Stimulated activated naive CD8-positive, alpha-beta T cell treated with anti-CD3 and anti-CD28 coated beads, Interleukin-15, amount 100 ng/mL, for 72 hours (primary cell): ENCODE measurements at regions not wholly inside any gene's neighbourhood (a gene's known extent, or its start where the extent isn't known, plus 50 kb on each side); places are given as distances from the start of the nearest gene placed in this dataset.

Experiments used
- ATAC-seq: fragments of 150-1000 bp; cut with Tn5 transposase; 2 replicates; pipeline ENCODE4 v1.10.0; 2021; ENCODE audit warnings: mild to moderate bottlenecking, moderate library complexity
- DNase-seq, 2 donors: peaks; one replicate each; pipeline ENCODE4 v3.0.0; 2021 to 2022
- H3K27ac Mint-ChIP-seq, 2 donors: one replicate each; pipeline ENCODE4 v1.8.0; 2022; ENCODE audit warnings: mild to moderate bottlenecking in 2 of 2, mixed read lengths in 2 of 2, moderate library complexity in 2 of 2
- H3K27me3 Mint-ChIP-seq: one replicate; pipeline ENCODE4 v1.8.0; 2022; ENCODE audit warnings: mixed read lengths
- H3K4me1 Mint-ChIP-seq: one replicate; pipeline ENCODE4 v1.8.0; 2022; ENCODE audit warnings: mild to moderate bottlenecking, mixed read lengths
- H3K4me3 Mint-ChIP-seq, 2 donors: one replicate each; pipeline ENCODE4 v1.8.0; 2022; ENCODE audit warnings: mild to moderate bottlenecking in 2 of 2, mixed read lengths in 2 of 2, moderate library complexity in 1 of 2
- H3K9me3 Mint-ChIP-seq, 2 donors: one replicate each; pipeline ENCODE4 v1.8.0; 2022; ENCODE audit warnings: mixed read lengths in 2 of 2

DNA sequence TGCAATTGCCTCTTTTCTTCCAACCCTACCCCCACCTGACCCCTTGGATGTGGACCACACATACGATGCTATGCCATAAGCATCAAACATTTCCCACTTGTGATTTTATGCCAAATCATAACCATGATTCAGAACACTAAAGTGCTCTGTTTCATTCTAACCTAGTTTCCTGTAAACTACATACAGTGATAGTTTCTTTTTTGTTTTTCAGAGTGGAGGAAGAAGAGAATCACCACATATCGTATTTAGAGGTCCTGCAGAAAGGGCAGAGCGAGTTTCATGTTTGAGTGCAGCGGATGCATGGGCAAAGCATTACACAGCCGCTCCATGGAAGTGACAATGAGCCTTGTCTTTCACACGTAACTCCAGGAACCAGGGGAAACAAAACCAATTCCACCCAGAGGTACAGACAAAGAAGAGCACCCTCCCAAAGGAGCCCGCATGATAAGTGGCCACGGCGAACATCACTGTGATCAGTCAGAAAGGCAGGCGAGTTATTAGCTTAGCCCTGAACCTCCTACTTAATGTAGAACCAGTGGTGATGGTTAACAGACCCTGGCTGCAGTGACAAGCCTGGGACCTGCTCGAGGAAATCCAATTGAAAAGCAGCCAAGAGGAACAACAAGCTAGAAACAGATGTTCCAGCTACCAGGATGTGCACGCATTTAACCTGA, 64.0 kb upstream of the ZNF281 start:
- DNase-seq = peak in 1 of 2 donors; percentile 29
- no peaks in the 10 kb centered on the region for H3K9me3 Mint-ChIP-seq
- peak; percentile 84 for ATAC-seq
- H3K27me3 Mint-ChIP-seq = peaks cover 35% of the 10 kb centered on the region
- peak overlapping the region; percentile 49 to 64 for H3K4me3 Mint-ChIP-seq
- H3K27ac Mint-ChIP-seq = peak overlapping the region; percentile 49 to 76
- H3K4me1 Mint-ChIP-seq = peaks cover 38% of the 10 kb centered on the region

DNA sequence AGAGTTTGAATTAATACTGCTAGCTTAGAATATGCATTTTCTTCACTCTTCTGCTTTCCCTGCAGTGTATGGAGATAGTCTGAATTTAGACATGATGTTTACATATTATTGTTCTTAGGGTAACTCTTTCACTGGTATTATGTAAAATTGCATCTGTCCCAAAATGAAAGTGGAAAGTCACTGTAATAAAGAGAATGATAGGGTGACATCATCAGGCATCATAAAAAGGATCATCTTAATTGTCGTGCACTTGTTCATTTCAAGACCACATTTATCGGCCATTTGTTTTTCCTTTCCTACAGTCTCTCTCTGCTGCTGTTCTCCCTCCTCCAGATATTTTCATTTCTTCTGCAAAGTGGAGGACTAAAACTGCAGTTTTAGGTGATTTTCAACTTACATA, 61.9 kb upstream of the ZNF281 start:
- H3K9me3 Mint-ChIP-seq = no peaks in the 10 kb centered on the region
- peaks cover 38% of the 10 kb centered on the region for H3K4me1 Mint-ChIP-seq
- H3K27ac Mint-ChIP-seq = peak overlapping the region; percentile 59 to 93
- peak; percentile 59 for ATAC-seq
- peak overlapping the region; percentile 59 to 75 for H3K4me3 Mint-ChIP-seq
- DNase-seq = no peak
- peaks cover 31% of the 10 kb centered on the region for H3K27me3 Mint-ChIP-seq

DNA sequence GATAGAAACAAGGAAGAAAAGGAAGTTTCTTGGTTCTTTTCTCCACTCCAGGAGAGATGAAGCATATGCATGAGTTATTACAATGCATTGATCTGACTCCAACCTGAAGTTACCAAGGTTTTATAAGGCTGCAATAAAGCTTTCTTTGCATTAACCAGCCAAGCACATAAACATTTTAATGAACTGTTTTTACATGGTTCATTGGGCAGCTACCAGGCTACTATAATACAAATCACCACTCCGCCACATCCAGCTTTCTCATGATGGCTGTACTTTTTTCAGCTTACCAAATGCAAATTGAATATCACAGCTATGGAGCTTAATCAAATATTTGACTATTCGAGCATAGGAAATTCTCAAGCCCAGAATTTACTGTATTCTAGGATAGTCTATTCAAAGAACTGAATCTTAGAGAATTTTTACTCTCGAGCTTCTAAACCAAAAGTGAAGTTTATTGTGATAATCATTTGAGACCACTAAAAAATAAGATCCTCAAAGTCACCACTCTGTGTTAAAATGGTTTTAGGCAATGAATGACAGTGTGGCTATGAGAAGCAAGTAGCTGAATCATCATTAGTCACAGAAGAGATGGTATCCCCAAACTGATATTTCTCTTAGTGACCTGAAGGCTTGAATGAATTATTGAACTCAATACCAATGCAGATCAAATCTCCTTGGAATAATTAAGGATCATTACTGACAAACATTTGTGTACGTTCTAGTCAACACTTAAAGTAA, 58.6 kb upstream of the ZNF281 start:
- Mint-ChIP-seq H3K9me3 (no peaks in the 10 kb centered on the region), H3K4me1 (peaks cover 28% of the 10 kb centered on the region), H3K4me3 (no peak overlapping the region), H3K27ac (no peak overlapping the region), H3K27me3 (peaks cover 38% of the 10 kb centered on the region)
- ATAC-seq = no peak
- DNase-seq = no peak

- Mint-ChIP-seq H3K9me3 (no peaks in the 10 kb centered on the region), H3K4me3 (no peak overlapping the region), H3K27me3 (peaks cover 27% of the 10 kb centered on the region), H3K27ac (no peak overlapping the region), H3K4me1 (no peaks in the 10 kb centered on the region)
- DNase-seq = no peak
- ATAC-seq = no peak
Observed at GRCh38 chr1:200464784-200465400, 55.1 kb upstream of the ZNF281 start.
